ENCODE measurements at regions not wholly inside any gene's neighbourhood (a gene's known extent, or its start where the extent isn't known, plus 50 kb on each side); places are given as distances from the start of the nearest gene placed in this dataset.

DNA sequence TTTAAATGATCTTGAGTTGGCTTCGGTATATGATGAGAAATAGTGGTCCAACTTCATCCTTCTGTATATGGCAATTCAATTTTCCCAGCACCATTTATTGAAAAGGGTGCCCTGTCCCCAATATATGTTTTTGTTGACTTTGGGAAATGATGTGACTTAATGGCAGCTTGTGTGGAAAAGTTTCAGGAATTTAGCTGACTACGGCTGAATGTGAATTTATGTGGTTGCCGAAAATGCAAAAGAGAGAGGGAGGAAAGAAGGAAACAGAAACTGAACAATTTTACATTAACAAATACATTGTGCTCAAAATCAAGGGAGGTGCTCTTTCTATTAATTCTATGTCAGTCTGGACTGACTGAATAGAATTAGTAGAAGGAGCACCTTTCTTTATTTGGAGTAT, 101.8 kb upstream of the CYSLTR1 start:
- Histone ChIP-seq H3K4me1 (ENCODE audit: insufficient read depth, low read length) (no peaks in the 10 kb centered on the region), H3K36me3 (ENCODE audit: insufficient read depth, low read length) (no peaks in the 10 kb centered on the region), H3K4me2 (ENCODE audit: insufficient read depth, low read length) (no peak overlapping the region), H3K79me2 (ENCODE audit: insufficient read depth, low read length) (no peaks in the 10 kb centered on the region), H2AFZ (ENCODE audit: low read length) (no peak overlapping the region), H4K20me1 (ENCODE audit: insufficient read depth, low read length) (no peaks in the 10 kb centered on the region), H3K27ac (ENCODE audit: low read depth, low read length) (no peak overlapping the region), H3K9me3 (ENCODE audit: low read depth, low read length) (no peaks in the 10 kb centered on the region), H3K4me3 (ENCODE audit: insufficient read depth, low read length) (no peak overlapping the region), H3K27me3 (ENCODE audit: insufficient read depth, low read length) (no peaks in the 10 kb centered on the region)
- no peak for TF ChIP-seq CTCF (IDR thresholded peaks at IDR 0.05; ENCODE audit: extremely low read depth, low read depth, low read length)
- no peak for DNase-seq (ENCODE audit: insufficient read length, low spot score, missing footprints)

DNA sequence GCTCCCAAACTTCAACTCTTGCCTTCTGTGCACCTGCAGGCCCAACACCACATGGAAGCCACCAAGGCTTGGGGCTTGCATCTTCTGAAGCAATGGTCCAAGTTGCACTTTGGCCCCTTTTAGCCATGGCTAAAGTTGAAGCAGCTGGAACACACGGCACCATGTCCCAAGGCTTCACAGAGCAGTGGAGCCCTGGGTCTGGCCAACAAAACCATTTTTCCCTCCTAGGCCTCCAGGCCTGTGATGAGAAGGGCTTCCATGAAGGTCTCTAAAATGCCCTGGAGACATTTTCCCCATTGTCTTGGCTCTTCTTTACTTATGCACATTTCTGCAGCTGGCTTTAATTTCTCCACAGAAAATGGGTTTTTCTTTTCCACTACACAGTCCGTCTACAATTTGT, 61.3 kb upstream of the CYSLTR1 start:
- Histone ChIP-seq H3K9me3 (ENCODE audit: low read depth, low read length) (no peaks in the 10 kb centered on the region), H2AFZ (ENCODE audit: low read length) (no peak overlapping the region), H3K27me3 (ENCODE audit: insufficient read depth, low read length) (no peaks in the 10 kb centered on the region), H3K4me3 (ENCODE audit: insufficient read depth, low read length) (no peak overlapping the region), H3K79me2 (ENCODE audit: insufficient read depth, low read length) (no peaks in the 10 kb centered on the region), H3K27ac (ENCODE audit: low read depth, low read length) (no peak overlapping the region), H3K4me2 (ENCODE audit: insufficient read depth, low read length) (no peak overlapping the region), H3K36me3 (ENCODE audit: insufficient read depth, low read length) (no peaks in the 10 kb centered on the region), H4K20me1 (ENCODE audit: insufficient read depth, low read length) (no peaks in the 10 kb centered on the region), H3K4me1 (ENCODE audit: insufficient read depth, low read length) (no peaks in the 10 kb centered on the region)
- TF ChIP-seq CTCF (IDR thresholded peaks at IDR 0.05; ENCODE audit: extremely low read depth, low read depth, low read length): no peak
- DNase-seq (ENCODE audit: insufficient read length, low spot score, missing footprints): no peak

DNA sequence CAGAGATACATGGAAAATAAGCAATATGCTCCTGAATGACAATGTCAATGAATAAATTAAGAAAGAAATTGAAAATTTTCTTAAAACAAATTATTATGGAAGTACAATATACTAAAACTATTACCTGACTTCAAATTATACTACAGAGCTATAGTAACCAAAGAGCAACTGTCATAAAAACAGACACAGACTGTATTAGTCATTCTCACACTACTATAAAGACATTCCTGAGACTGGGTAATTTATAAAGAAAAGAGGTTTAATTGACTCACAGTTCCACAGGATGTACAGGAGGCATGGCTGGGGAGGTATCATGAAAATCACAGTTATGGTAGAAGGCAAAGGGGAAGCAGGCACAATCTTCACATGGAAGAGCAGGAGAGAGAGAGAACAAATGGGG, 60.0 kb upstream of the CYSLTR1 start:
- H2AFZ ChIP-seq (ENCODE audit: low read length): no peak overlapping the region
- H3K27ac ChIP-seq (ENCODE audit: low read depth, low read length): no peak overlapping the region
- H3K4me1 ChIP-seq (ENCODE audit: insufficient read depth, low read length): no peaks in the 10 kb centered on the region
- no peak overlapping the region for H3K4me3 ChIP-seq (ENCODE audit: insufficient read depth, low read length)
- H3K9me3 ChIP-seq (ENCODE audit: low read depth, low read length): no peaks in the 10 kb centered on the region
- DNase-seq (ENCODE audit: insufficient read length, low spot score, missing footprints): no peak
- no peaks in the 10 kb centered on the region for H3K79me2 ChIP-seq (ENCODE audit: insufficient read depth, low read length)
- H4K20me1 ChIP-seq (ENCODE audit: insufficient read depth, low read length): no peaks in the 10 kb centered on the region
- H3K4me2 ChIP-seq (ENCODE audit: insufficient read depth, low read length): no peak overlapping the region
- H3K27me3 ChIP-seq (ENCODE audit: insufficient read depth, low read length): no peaks in the 10 kb centered on the region
- no peak for TF ChIP-seq CTCF (IDR thresholded peaks at IDR 0.05; ENCODE audit: extremely low read depth, low read depth, low read length)
- H3K36me3 ChIP-seq (ENCODE audit: insufficient read depth, low read length): no peaks in the 10 kb centered on the region

- no peak for TF ChIP-seq CTCF (IDR thresholded peaks at IDR 0.05; ENCODE audit: extremely low read depth, low read depth, low read length)
- Histone ChIP-seq H3K79me2 (ENCODE audit: insufficient read depth, low read length) (no peaks in the 10 kb centered on the region), H2AFZ (ENCODE audit: low read length) (no peak overlapping the region), H3K27me3 (ENCODE audit: insufficient read depth, low read length) (no peaks in the 10 kb centered on the region), H3K27ac (ENCODE audit: low read depth, low read length) (no peak overlapping the region), H3K9me3 (ENCODE audit: low read depth, low read length) (no peaks in the 10 kb centered on the region), H3K4me3 (ENCODE audit: insufficient read depth, low read length) (no peak overlapping the region), H4K20me1 (ENCODE audit: insufficient read depth, low read length) (no peaks in the 10 kb centered on the region), H3K4me2 (ENCODE audit: insufficient read depth, low read length) (no peak overlapping the region), H3K4me1 (ENCODE audit: insufficient read depth, low read length) (no peaks in the 10 kb centered on the region), H3K36me3 (ENCODE audit: insufficient read depth, low read length) (no peaks in the 10 kb centered on the region)
- DNase-seq (ENCODE audit: insufficient read length, low spot score, missing footprints): no peak
Measured at GRCh38 chrX:78384486-78384885, 57.1 kb upstream of the CYSLTR1 start.

Measured in osteoblast (primary cell).